Fibroblast of lung (primary cell): ENCODE measurements at regions not wholly inside any gene's neighbourhood (a gene's known extent, or its start where the extent isn't known, plus 50 kb on each side); places are given as distances from the start of the nearest gene placed in this dataset.

Experiments used
- DNase-seq, 2 donors: peaks; one replicate each; pipeline versions ENCODE4 v3.0.0 to v3.0.0-alpha.2; 2010; ENCODE audit warnings: low read depth in 2 of 2
- H2AFZ ChIP-seq: 2 replicates; pipeline ENCODE4 v1.5.1; 2012; ENCODE audit warnings: low read length, control low read depth, inconsistent platforms
- H3K27ac ChIP-seq: 2 replicates; pipeline ENCODE4 v1.5.1; 2011; ENCODE audit warnings: low read length, control low read depth; ENCODE audit not compliant: insufficient read depth
- H3K27me3 ChIP-seq: 2 replicates; pipeline ENCODE4 v1.5.1; 2011; ENCODE audit warnings: mild to moderate bottlenecking, low read length; ENCODE audit not compliant: control insufficient read depth, insufficient read depth
- H3K36me3 ChIP-seq: 2 replicates; pipeline ENCODE4 v1.5.1; 2011; ENCODE audit warnings: low read length; ENCODE audit not compliant: control insufficient read depth, insufficient read depth
- H3K4me1 ChIP-seq: 2 replicates; pipeline ENCODE4 v1.5.1; 2011; ENCODE audit warnings: low read length; ENCODE audit not compliant: control insufficient read depth, insufficient read depth; ENCODE audit errors: extremely low read depth
- H3K4me2 ChIP-seq: 2 replicates; pipeline ENCODE4 v1.5.1; 2011; ENCODE audit warnings: low read length, control low read depth; ENCODE audit not compliant: insufficient read depth; ENCODE audit errors: extremely low read depth
- H3K4me3 ChIP-seq, 4 experiments: fragments of 200-600 bp in 1 of 4; sonication (generic) in 1 of 4; replicated peaks in 1 of 4; 2 replicates each; pipeline ENCODE4 v1.5.1; 2011 to 2016; ENCODE audit warnings: low read length in 4 of 4, low read depth in 3 of 4, mild to moderate bottlenecking in 3 of 4, control low read depth in 2 of 4, inconsistent platforms in 1 of 4, mixed read lengths in 1 of 4; ENCODE audit not compliant: insufficient read depth in 1 of 4; ENCODE audit errors: control extremely low read depth in 1 of 4
- H3K79me2 ChIP-seq: 2 replicates; pipeline ENCODE4 v1.5.1; 2012; ENCODE audit warnings: mild to moderate bottlenecking, low read length, inconsistent platforms; ENCODE audit not compliant: control insufficient read depth, insufficient read depth
- H3K9ac ChIP-seq: 2 replicates; pipeline ENCODE4 v1.5.1; 2011; ENCODE audit warnings: mild to moderate bottlenecking, low read length, control low read depth; ENCODE audit not compliant: insufficient read depth
- H3K9me3 ChIP-seq: 2 replicates; pipeline ENCODE4 v1.5.1; 2012; ENCODE audit warnings: low read depth, low read length; ENCODE audit not compliant: control insufficient read depth, insufficient read depth
- H4K20me1 ChIP-seq: 2 replicates; pipeline ENCODE4 v1.5.1; 2011; ENCODE audit warnings: low read length; ENCODE audit not compliant: control insufficient read depth, insufficient read depth; ENCODE audit errors: extremely low read depth
- CTCF ChIP-seq, 2 donors: IDR thresholded peaks in 1 of 2; conservative IDR thresholded peaks in 1 of 2; 1 replicate in 1 of 2; 2 replicates in 1 of 2; pipeline ENCODE4 v1.5.1; 2011 to 2012; ENCODE audit warnings: low read length in 2 of 2, control low read depth in 1 of 2, inconsistent platforms in 1 of 2, low read depth in 1 of 2, mild to moderate bottlenecking in 1 of 2
- EZH2 ChIP-seq: IDR thresholded peaks from 2 replicates; pipeline ENCODE4 v1.5.1; 2012; ENCODE audit warnings: low read length, control low read depth, mild to moderate bottlenecking; ENCODE audit errors: missing control alignments

GRCh38 chr2:49278141-49278540, 123.8 kb upstream of the FSHR start:
- Histone ChIP-seq H3K4me3 (no peak overlapping the region), H3K27me3 (no peaks in the 10 kb centered on the region), H3K9ac (no peak overlapping the region), H3K36me3 (no peaks in the 10 kb centered on the region), H2AFZ (no peak overlapping the region), H3K9me3 (no peaks in the 10 kb centered on the region), H3K27ac (no peak overlapping the region), H3K4me1 (no peaks in the 10 kb centered on the region), H3K4me2 (no peak overlapping the region), H3K79me2 (no peaks in the 10 kb centered on the region), H4K20me1 (no peaks in the 10 kb centered on the region)
- no peak for DNase-seq
- TF ChIP-seq EZH2, result no peak
- no peak for TF ChIP-seq CTCF (conservative IDR thresholded peaks at IDR 0.05 in 1 of 2, IDR thresholded peaks at IDR 0.05 in 1 of 2; ENCODE audit: low read depth in 1 of 2, low read length in 2 of 2)

GRCh38 chr2:49271060-49271606, 116.8 kb upstream of the FSHR start:
- Histone ChIP-seq H3K36me3 (no peaks in the 10 kb centered on the region), H3K27ac (no peak overlapping the region)
- TF ChIP-seq CTCF (conservative IDR thresholded peaks at IDR 0.05 in 1 of 2, IDR thresholded peaks at IDR 0.05 in 1 of 2; ENCODE audit: low read depth in 1 of 2, low read length in 2 of 2) (no peak), EZH2 (no peak)

GRCh38 chr2:49270091-49270490, 115.8 kb upstream of the FSHR start:
- H3K4me1 ChIP-seq, result no peaks in the 10 kb centered on the region
- no peak overlapping the region for H3K4me3 ChIP-seq
- H3K27me3 ChIP-seq, result no peaks in the 10 kb centered on the region
- TF ChIP-seq EZH2 (no peak), CTCF (conservative IDR thresholded peaks at IDR 0.05 in 1 of 2, IDR thresholded peaks at IDR 0.05 in 1 of 2; ENCODE audit: low read depth in 1 of 2, low read length in 2 of 2) (no peak)
- H2AFZ ChIP-seq, result no peak overlapping the region
- no peaks in the 10 kb centered on the region for H3K9me3 ChIP-seq
- H3K4me2 ChIP-seq, result no peak overlapping the region
- no peak for DNase-seq
- H3K36me3 ChIP-seq, result no peaks in the 10 kb centered on the region
- no peak overlapping the region for H3K9ac ChIP-seq
- no peak overlapping the region for H3K27ac ChIP-seq
- no peaks in the 10 kb centered on the region for H4K20me1 ChIP-seq
- H3K79me2 ChIP-seq, result no peaks in the 10 kb centered on the region

More at GRCh38 chr2:49271060-49271606, 116.8 kb upstream of the FSHR start:
- Histone ChIP-seq H4K20me1 (no peaks in the 10 kb centered on the region), H3K9me3 (no peaks in the 10 kb centered on the region), H3K4me2 (no peak overlapping the region), H2AFZ (no peak overlapping the region), H3K4me3 (no peak overlapping the region), H3K9ac (no peak overlapping the region), H3K79me2 (no peaks in the 10 kb centered on the region), H3K4me1 (no peaks in the 10 kb centered on the region), H3K27me3 (no peaks in the 10 kb centered on the region)
- DNase-seq, result no peak
